IPS-NIHi11 (cell line): ENCODE measurements at regions not wholly inside any gene's neighbourhood (a gene's known extent, or its start where the extent isn't known, plus 50 kb on each side); places are given as distances from the start of the nearest gene placed in this dataset.
"Not testable (repeated sequence)": the region's sequence is repeated elsewhere in the genome, so short reads cannot be mapped to it uniquely, and the experiment has no call there.

Source experiments
- DNase-seq: peaks from one replicate; pipeline ENCODE4 v3.0.0; 2012; ENCODE audit warnings: mixed read lengths, low spot score

GRCh38 chr5:37962389-37962788 lies 122.5 kb upstream of the GDNF start:
- no peak for DNase-seq

DNA sequence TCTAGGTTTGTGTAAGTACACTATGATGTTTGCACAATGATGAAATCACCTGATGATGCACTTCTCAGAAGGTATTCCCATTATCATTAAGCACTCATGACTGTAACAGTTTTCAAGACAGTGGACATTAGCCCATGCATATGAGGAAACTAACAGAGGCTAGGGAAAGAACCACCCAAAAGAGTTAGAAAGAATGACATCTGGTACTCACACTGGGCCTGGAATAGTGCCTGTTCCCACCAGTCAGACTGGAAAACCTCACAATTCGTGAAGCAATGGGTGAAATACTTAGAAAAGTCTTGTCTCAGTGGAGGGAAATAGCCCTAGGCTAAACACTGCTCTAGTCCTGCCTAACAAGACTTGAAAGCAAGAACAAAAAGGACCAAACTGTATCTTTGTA lies 117.4 kb upstream of the GDNF start:
- no peak for DNase-seq

DNA sequence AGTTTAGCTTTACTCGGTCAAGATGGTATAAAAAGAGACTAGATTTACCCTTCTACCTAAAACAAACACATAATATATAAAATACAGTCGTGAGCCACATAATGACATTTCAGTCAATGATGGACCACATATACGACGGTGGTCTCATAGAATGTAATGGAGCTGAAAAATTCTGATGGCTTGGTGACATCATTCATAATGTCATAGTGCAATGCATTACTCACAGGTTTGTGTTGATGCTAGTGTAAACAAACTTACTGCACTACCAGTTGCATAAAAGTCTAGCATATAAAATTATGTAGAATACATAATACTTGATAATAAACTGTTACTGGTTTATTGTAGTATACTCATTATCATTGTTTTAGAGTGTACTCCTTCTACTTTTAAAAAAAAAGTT lies 115.9 kb upstream of the GDNF start:
- DNase-seq = no peak

GRCh38 chr5:37954561-37954960 lies 114.7 kb upstream of the GDNF start:
- DNase-seq = no peak

GRCh38 chr5:37951946-37952721 lies 112.3 kb upstream of the GDNF start:
- DNase-seq = no peak

GRCh38 chr5:37950436-37950835 lies 110.6 kb upstream of the GDNF start:
- DNase-seq = no peak

- DNase-seq = no peak
Observed at GRCh38 chr5:37945446-37945845, 105.6 kb upstream of the GDNF start.

DNA sequence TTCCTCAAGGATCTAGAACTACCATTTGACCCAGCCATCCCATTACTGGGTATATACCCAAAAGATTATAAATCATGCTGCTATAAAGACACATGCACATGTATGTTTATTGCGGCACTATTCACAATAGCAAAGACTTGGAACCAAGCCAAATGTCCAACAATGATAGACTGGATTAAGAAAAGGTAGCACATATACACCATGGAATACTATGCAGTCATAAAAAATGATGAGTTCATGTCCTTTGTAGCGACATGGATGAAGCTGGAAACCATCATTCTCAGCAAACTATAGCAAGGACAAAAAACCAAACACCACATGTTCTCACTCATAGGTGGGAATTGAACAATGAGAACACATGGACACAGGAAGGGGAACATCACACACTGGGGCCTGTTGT lies 103.3 kb upstream of the GDNF start:
- DNase-seq = not testable (repeated sequence)

- no peak for DNase-seq
Observed at GRCh38 chr5:37940931-37941623, 101.2 kb upstream of the GDNF start.

DNA sequence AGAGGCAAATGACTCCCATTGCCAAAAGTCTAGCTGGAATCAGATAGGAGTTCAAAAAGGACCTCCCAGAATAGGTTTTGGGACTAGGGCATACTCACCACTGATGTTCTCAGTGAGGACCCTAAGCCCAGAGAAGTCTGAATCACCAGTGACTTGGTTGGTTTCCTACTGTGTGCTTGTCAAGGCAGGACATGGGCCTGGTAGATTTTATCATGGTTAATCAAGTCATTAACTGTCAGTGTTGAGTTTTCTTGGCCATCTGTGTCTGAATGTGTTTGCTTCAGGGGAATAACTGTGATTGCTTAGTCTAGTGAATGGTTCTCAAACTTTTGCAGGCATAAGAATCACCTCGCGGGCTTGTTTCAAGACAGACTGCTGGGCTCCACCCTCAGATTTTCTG lies 99.0 kb upstream of the GDNF start:
- DNase-seq = no peak

DNA sequence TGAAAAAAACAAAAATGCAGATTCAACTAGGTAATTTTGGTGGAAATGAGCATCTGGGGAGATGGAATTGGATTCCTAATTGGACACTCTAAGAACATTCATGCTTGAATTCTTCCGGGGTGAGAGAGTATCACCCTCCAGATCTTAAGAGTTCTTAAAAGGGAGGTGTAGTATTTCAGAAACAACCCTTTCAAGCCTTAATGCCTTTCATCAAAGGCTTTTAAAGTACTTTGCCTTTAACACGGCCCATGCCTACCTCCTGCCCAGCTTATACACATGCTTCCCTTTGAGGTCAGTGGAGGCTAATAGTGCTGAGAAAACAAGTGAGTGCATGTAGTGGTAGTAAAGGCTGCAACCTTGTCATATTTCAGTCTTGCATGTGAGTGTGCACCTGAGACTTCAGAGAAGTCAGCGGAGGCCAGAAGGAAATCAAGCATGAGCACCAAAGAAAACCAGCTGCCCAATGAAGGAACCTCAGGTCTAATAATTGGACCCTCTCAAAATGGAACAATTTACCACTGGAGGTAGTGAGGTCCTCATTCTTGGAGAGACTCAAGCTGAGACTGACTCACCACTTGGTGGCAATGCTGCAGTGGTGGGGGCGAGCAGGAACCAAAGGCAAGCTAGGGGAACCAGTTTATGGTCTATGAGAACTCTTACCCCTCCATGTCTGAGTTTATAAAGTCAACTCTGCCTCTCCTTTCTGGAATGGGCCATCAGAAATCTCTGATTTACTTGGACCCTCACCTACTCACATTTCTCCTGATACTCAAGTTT lies 98.4 kb upstream of the GDNF start:
- DNase-seq = no peak

GRCh38 chr5:37936091-37936490 lies 96.2 kb upstream of the GDNF start:
- no peak for DNase-seq

DNA sequence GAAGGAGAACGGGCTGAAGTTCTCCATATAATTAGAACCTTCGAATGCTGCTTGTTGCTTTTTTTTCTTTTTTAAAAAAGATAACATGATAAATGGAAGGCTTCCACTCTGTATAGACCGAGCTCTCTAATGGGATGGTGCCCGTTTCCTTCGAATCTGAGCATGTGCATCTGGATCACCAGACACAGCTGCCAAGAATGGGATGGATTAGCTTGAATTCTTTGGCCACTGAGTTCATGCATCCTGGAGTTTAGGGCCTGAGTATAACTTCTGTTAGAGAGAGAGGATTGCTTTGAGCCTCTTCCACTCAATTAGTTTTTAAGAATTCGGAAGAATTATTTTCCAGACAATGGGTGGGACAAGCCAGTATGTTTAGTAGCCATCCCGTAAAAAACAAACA lies 93.7 kb upstream of the GDNF start:
- no peak for DNase-seq

DNA sequence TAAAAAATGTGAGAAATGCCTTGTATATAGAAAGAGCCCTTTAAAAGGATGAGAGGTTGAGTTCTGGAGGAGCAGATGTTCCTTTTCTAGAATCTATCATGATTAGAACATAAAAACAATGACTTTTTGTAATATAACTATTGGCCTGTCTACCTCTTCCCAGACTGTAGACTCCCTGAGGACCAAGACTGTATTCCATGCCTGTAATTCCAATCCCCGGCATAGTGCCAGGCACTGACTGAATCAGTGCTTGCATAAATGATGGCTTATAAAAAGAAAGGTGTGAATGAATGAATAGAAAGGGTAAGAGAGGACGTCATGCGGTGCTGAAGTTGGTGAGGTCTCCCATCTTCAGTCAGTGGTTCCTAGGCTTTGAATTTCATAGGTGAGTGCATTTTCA lies 92.6 kb upstream of the GDNF start:
- no peak for DNase-seq

- no peak for DNase-seq
Observed at GRCh38 chr5:37931541-37931940, 91.7 kb upstream of the GDNF start.

DNA sequence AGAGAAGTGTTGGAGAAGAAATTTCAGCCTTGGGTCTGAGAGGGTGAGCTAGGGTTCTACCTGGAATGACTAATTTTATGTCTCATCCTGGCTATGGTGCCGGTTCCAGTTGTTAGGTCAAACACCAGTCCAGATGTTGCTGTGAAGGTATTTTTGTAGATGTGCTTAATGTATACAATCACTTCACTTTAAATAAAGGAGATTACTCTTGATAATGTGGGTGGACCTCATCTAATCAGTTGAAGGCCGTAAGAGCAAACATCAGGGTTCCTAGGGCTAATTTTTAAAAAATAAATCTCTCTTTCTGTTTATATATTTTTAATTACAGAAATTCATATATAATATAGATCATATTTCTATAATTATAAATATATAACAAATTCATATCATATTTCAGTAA lies 90.5 kb upstream of the GDNF start:
- no peak for DNase-seq

DNA sequence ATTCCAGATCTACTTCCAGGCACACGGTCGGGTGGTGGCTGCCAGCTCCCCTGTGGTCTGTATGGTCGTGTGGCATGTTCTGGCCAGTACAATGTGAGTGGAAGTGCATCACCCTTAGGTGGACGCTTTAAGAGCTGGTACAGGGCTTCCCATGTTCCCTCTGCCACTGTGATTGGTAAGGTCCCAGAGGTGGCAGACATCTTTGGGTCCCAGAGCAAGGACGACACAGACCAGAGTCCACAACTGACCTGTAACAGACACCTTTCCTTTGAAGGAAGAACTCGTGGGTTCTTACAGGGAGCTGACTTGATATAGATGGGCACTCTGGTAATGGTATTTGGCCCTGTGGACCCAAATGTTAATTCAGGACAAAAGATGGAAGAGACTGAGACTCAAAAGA lies 90.0 kb upstream of the GDNF start:
- DNase-seq = no peak

- not testable (repeated sequence) for DNase-seq
Observed at GRCh38 chr5:37927753-37928152, 87.9 kb upstream of the GDNF start.

DNA sequence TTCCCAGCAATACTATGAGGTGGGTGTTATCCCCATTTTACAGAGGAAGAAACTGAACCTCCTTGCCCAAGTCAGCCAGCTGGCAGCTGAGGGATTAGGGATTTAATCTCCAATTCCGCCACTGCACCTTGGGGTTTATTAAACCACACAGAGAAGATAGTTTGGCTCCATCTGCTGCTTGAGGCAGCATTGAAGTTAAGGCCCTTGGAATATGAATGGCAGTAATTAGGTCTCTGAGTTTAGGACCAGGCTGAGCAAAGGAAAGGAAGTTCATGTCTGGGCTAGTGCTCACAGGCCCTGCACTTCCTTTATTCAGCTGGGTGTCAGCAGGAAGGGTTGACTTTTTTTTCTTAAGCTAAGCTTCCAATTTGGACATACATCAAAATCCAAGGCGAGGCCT lies 86.9 kb upstream of the GDNF start:
- DNase-seq = no peak

DNA sequence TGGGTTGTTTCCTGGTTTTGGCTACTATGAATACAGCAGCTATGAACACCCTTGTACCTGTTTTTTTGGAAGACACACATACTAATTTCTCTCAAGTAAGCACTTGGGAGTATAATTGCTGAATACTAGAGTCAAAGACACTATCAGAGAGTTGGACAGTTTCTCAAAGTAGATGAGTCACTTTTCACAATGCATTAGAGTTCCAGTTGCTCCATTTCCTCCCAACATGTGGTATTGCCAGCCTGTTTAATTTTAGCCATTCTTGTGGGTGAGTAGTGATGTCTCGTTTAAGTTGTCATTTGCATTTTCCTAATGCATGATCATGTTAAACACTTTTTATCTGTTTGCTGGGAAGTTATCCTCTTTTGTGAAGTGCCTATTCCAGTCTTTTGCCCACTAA lies 81.6 kb upstream of the GDNF start:
- no peak for DNase-seq

- no peak for DNase-seq
Observed at GRCh38 chr5:37918424-37918823, 78.6 kb upstream of the GDNF start.

DNA sequence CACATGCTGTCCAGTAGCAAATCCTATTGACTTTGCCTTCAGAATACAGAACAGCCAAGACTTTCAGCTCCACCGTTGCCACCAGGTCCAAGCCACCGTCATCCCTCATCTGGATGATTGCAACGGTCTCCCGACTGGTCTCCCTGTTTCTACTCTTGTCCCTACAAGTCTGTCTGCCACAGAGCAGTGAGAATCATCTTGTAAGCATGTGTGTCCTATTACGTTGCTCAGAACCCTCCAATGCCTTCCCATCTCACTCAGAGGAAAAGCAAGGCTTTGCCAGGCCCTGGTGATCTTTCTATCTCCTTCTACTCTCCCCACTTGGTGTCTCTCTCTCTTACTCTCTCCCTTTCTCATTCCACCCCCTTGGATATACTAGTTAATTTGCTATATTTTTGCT lies 76.7 kb upstream of the GDNF start:
- no peak for DNase-seq

- no peak for DNase-seq
Observed at GRCh38 chr5:37915097-37915736, 75.4 kb upstream of the GDNF start.
